Endodermal cell (in vitro differentiated cells): ENCODE measurements at regions not wholly inside any gene's neighbourhood (a gene's known extent, or its start where the extent isn't known, plus 50 kb on each side); places are given as distances from the start of the nearest gene placed in this dataset.

Experiments used
- DNase-seq: peaks from one replicate; pipeline ENCODE4 v3.0.0-alpha.2; 2017
- H3K27ac ChIP-seq: 2 replicates; pipeline ENCODE4 v1.5.1; 2013; ENCODE audit warnings: mild to moderate bottlenecking, low read depth, low read length, moderate library complexity
- H3K27me3 ChIP-seq: 2 replicates; pipeline ENCODE4 v1.6.1; 2013; ENCODE audit warnings: mild to moderate bottlenecking, low read length, moderate library complexity; ENCODE audit not compliant: insufficient read depth, control insufficient read depth, poor library complexity, severe bottlenecking
- H3K36me3 ChIP-seq: 2 replicates; pipeline ENCODE4 v1.7.0; 2013; ENCODE audit warnings: mild to moderate bottlenecking, low read length, moderate library complexity; ENCODE audit not compliant: control insufficient read depth, insufficient read depth
- H3K4me1 ChIP-seq: one replicate; pipeline ENCODE4 v1.7.0; 2013; ENCODE audit warnings: low read length; ENCODE audit not compliant: control insufficient read depth, insufficient read depth
- H3K4me3 ChIP-seq: 2 replicates; pipeline ENCODE4 v1.5.1; 2013; ENCODE audit warnings: mild to moderate bottlenecking, low read length, moderate library complexity
- H3K9ac ChIP-seq: 2 replicates; pipeline ENCODE4 v1.6.1; 2013; ENCODE audit warnings: mild to moderate bottlenecking, low read length, moderate library complexity; ENCODE audit not compliant: poor library complexity, severe bottlenecking; ENCODE audit errors: extremely low read depth
- H3K9me3 ChIP-seq: 2 replicates; pipeline ENCODE4 v1.6.1; 2013; ENCODE audit warnings: mild to moderate bottlenecking, low read length, moderate library complexity; ENCODE audit not compliant: control insufficient read depth
- H3K27ac Mint-ChIP-seq: 2 replicates; pipeline ENCODE4 v1.8.0; 2020; ENCODE audit warnings: mixed read lengths
- H3K27me3 Mint-ChIP-seq: 2 replicates; pipeline ENCODE4 v1.8.0; 2021; ENCODE audit warnings: mild to moderate bottlenecking, mixed read lengths; ENCODE audit not compliant: insufficient read depth
- H3K36me3 Mint-ChIP-seq: 2 replicates; pipeline ENCODE4 v1.8.0; 2020; ENCODE audit warnings: low read depth, mixed read lengths
- H3K4me1 Mint-ChIP-seq: 2 replicates; pipeline ENCODE4 v1.8.0; 2020; ENCODE audit warnings: mixed read lengths
- H3K4me3 Mint-ChIP-seq: 2 replicates; pipeline ENCODE4 v1.8.0; 2020; ENCODE audit warnings: mild to moderate bottlenecking, moderate library complexity, mixed read lengths
- H3K9me3 Mint-ChIP-seq: 2 replicates; pipeline ENCODE4 v1.8.0; 2020; ENCODE audit warnings: mild to moderate bottlenecking, mixed read lengths
- CTCF ChIP-seq: fragments of 200-600 bp; sonication (generic); conservative IDR thresholded peaks from 2 replicates; pipeline ENCODE4 v1.5.0; 2021; ENCODE audit warnings: antibody characterized with exemption, mild to moderate bottlenecking
- WGBS, 2 experiments: methylation state at CpG; one replicate each; pipeline versions ENCODE4 v1.1.5 to v1.1.7; 2013; ENCODE audit warnings: missing lambda C conversion rate in 2 of 2, mixed read lengths in 1 of 2; ENCODE audit not compliant: insufficient coverage in 1 of 2, insufficient read length in 1 of 2; 5-methylcytosine and 5-hydroxymethylcytosine counted together

- peaks cover 9% of the 10 kb centered on the region for H3K4me1 Mint-ChIP-seq
- Histone ChIP-seq H3K36me3 (no peaks in the 10 kb centered on the region), H3K4me3 (no peak overlapping the region), H3K4me1 (no peaks in the 10 kb centered on the region), H3K27me3 (no peaks in the 10 kb centered on the region), H3K9me3 (peaks cover 40% of the 10 kb centered on the region), H3K9ac (no peak overlapping the region), H3K27ac (no peak overlapping the region)
- H3K4me3 Mint-ChIP-seq: no peak overlapping the region
- H3K9me3 Mint-ChIP-seq: peaks cover 20% of the 10 kb centered on the region
- no peak for TF ChIP-seq CTCF
- peaks cover 2% of the 10 kb centered on the region for H3K27me3 Mint-ChIP-seq
- no peaks in the 10 kb centered on the region for H3K36me3 Mint-ChIP-seq
- H3K27ac Mint-ChIP-seq: no peak overlapping the region
- no peak for DNase-seq
Measured at GRCh38 chr2:190742431-190742830, 93.5 kb downstream of the NAB1 start.

GRCh38 chr2:190744041-190744440 is 95.2 kb downstream of the NAB1 start:
- H3K27me3 ChIP-seq: no peaks in the 10 kb centered on the region
- H3K4me1 Mint-ChIP-seq: peaks cover 19% of the 10 kb centered on the region
- H3K36me3 ChIP-seq: no peaks in the 10 kb centered on the region
- peaks cover 30% of the 10 kb centered on the region for H3K9me3 Mint-ChIP-seq
- H3K36me3 Mint-ChIP-seq: no peaks in the 10 kb centered on the region
- no peak overlapping the region for H3K4me3 Mint-ChIP-seq
- peaks cover 40% of the 10 kb centered on the region for H3K9me3 ChIP-seq
- no peak overlapping the region for H3K27ac Mint-ChIP-seq
- peaks cover 2% of the 10 kb centered on the region for H3K27me3 Mint-ChIP-seq
- no peak for DNase-seq
- no peak overlapping the region for H3K4me3 ChIP-seq
- H3K4me1 ChIP-seq: peaks cover 6% of the 10 kb centered on the region
- H3K27ac ChIP-seq: no peak overlapping the region
- no CpG with 5 or more reads among the region's 2 CpGs for whole genome bisulfite sequencing, 2 experiments
- no peak for TF ChIP-seq CTCF
- no peak overlapping the region for H3K9ac ChIP-seq

GRCh38 chr2:190746971-190747761 is 98.3 kb downstream of the NAB1 start:
- Mint-ChIP-seq H3K4me1 (peaks cover 28% of the 10 kb centered on the region), H3K27ac (no peak overlapping the region), H3K4me3 (no peak overlapping the region), H3K36me3 (peaks cover 11% of the 10 kb centered on the region), H3K9me3 (peaks cover 49% of the 10 kb centered on the region), H3K27me3 (no peaks in the 10 kb centered on the region)
- 75 to 88% methylated on average over 2 of the region's 3 CpGs for WGBS, 2 experiments
- no peak for DNase-seq
- Histone ChIP-seq H3K9ac (no peak overlapping the region), H3K4me3 (peak overlapping the region; percentile 23), H3K27me3 (no peaks in the 10 kb centered on the region), H3K27ac (no peak overlapping the region), H3K36me3 (no peaks in the 10 kb centered on the region), H3K4me1 (peaks cover 6% of the 10 kb centered on the region), H3K9me3 (peaks cover 33% of the 10 kb centered on the region)
- TF ChIP-seq CTCF: no peak
